ENCODE measurements at regions not wholly inside any gene's neighbourhood (a gene's known extent, or its start where the extent isn't known, plus 50 kb on each side); places are given as distances from the start of the nearest gene placed in this dataset.

- no peak for TF ChIP-seq CTCF (conservative IDR thresholded peaks at IDR 0.05; ENCODE audit: low read depth, low read length)
- TF ChIP-seq EZH2 (IDR thresholded peaks at IDR 0.05; ENCODE audit: borderline replicate concordance, low read depth, low read length, poor library complexity, severe bottlenecking), result no peak
These were observed 274.2 kb downstream of the BAMBI start for GRCh38 chr10:28951484-28951883.

Data from A673 (cell line).